GM12873 (cell line): ENCODE measurements at regions not wholly inside any gene's neighbourhood (a gene's known extent, or its start where the extent isn't known, plus 50 kb on each side); places are given as distances from the start of the nearest gene placed in this dataset.

Experiments used
- TF ChIP-seq, protein P1 (sequence below): IDR thresholded peaks from 2 replicates; pipeline ENCODE4 v1.5.1; 2012; ENCODE audit warnings: low read depth, mild to moderate bottlenecking, moderate library complexity, low read length, control low read depth; ENCODE audit not compliant: insufficient read depth; ENCODE audit errors: missing control alignments

GRCh38 chr6:137811916-137812553 lies 55.0 kb upstream of the TNFAIP3 start:
- TF ChIP-seq, protein P1, sequence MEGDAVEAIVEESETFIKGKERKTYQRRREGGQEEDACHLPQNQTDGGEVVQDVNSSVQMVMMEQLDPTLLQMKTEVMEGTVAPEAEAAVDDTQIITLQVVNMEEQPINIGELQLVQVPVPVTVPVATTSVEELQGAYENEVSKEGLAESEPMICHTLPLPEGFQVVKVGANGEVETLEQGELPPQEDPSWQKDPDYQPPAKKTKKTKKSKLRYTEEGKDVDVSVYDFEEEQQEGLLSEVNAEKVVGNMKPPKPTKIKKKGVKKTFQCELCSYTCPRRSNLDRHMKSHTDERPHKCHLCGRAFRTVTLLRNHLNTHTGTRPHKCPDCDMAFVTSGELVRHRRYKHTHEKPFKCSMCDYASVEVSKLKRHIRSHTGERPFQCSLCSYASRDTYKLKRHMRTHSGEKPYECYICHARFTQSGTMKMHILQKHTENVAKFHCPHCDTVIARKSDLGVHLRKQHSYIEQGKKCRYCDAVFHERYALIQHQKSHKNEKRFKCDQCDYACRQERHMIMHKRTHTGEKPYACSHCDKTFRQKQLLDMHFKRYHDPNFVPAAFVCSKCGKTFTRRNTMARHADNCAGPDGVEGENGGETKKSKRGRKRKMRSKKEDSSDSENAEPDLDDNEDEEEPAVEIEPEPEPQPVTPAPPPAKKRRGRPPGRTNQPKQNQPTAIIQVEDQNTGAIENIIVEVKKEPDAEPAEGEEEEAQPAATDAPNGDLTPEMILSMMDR: no peak

- TF ChIP-seq, protein P1: no peak
Observed at GRCh38 chr6:137813308-137813970, 53.6 kb upstream of the TNFAIP3 start.

DNA sequence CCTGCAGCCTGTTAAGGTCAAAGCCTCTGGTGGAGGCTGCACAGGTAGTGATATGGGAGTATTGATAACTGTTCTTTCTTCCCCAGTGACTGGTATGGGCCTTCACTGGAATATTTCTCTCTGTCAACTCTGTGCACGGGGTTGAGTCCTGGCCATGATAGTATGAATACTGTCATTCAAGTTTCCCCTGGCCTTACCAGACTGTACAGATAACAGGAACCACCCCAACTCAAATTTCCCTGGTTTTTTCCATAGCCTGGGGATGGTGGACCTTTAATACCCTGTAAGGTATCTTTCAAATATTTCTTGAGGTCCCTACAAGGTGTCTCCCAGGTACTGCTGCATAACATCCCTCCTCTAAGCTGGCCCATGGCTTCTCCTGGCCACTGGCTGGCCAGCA lies 51.4 kb upstream of the TNFAIP3 start:
- TF ChIP-seq, protein P1: no peak

DNA sequence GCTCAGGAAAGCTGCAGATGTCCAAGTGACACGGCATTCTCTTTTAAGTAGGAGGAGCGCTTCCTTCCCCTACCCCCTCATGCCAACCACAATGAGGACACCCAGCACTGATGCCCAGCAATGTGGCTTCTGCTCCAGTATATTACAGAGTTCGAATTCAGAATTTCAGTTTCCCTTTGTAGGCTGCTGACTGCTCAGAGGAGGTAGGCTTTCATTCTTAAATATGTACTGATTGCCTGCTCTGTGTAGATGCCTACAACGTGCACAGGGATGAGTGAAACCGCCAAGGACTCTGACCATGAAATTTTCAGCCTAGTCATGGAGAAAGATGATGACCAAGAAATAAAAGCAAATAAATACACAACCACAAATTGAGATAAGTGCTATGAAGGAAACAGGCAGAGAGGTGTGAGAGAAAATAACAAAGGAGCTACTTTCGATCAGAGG lies 50.9 kb upstream of the TNFAIP3 start:
- TF ChIP-seq, protein P1: no peak

DNA sequence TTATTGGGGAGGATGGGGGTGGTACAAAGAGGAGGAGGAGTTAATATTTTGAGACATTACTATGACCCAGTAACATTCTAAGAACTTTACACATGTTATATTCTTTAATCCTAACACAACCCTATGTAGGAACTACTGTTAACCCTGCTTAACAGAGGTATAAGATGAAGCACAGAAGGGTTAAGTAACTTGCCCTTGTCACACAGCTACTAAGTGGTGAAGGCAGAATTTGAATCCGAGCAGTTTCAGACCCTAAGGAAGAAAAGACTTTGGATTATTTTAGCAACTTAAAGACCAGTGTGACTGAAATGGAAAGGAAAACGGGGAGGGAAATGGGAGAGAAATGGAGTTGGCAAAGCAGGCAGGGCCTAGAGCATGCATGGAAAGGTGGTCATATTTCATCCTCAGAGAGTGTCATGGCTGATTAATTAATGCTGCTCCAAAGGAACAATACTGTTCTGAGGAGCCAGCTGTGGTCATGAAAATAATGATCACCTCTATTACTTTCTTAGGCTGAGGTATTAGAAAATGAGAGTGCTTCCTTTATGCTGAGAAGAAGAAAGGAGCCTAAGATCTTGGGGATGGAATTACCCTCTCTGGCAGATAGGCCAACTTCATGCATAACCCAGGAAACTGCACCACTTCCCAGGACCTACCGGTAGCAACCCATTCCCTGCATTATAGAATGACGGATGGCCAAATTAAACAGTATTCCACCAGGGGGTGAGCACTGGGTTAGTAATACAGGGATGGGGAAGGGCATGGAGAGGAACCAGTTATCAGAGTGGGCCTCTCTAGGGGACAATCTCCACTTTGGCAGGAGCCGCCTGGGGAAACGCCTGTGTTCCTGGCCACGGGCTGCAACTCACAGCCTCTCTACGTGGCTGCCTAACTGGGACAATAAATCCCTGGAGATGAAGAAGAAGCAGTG lies 50.1 kb upstream of the TNFAIP3 start:
- TF ChIP-seq, protein P1: no peak
